ENCODE measurements at regions not wholly inside any gene's neighbourhood (a gene's known extent, or its start where the extent isn't known, plus 50 kb on each side); places are given as distances from the start of the nearest gene placed in this dataset.
"Not testable (repeated sequence)": the region's sequence is repeated elsewhere in the genome, so short reads cannot be mapped to it uniquely, and the experiment has no call there.

- DNase-seq: no peak
Observed at GRCh38 chrX:23061116-23061515, 61.4 kb downstream of the DDX53 start.

GRCh38 chrX:23062359-23062758, 62.6 kb downstream of the DDX53 start:
- no peak for DNase-seq

- no peak for DNase-seq
Observed at GRCh38 chrX:23066588-23067281, 67.0 kb downstream of the DDX53 start.

GRCh38 chrX:23075461-23075860, 75.7 kb downstream of the DDX53 start:
- DNase-seq: not testable (repeated sequence)

- no peak for DNase-seq
Observed at GRCh38 chrX:23079347-23079746, 79.6 kb downstream of the DDX53 start.

GRCh38 chrX:23100826-23101225, 101.1 kb downstream of the DDX53 start:
- no peak for DNase-seq

GRCh38 chrX:23103546-23103945, 103.8 kb downstream of the DDX53 start:
- DNase-seq: no peak

GRCh38 chrX:23114241-23114640, 114.5 kb downstream of the DDX53 start:
- no peak for DNase-seq

- no peak for DNase-seq
Observed at GRCh38 chrX:23115651-23116050, 115.9 kb downstream of the DDX53 start.

- DNase-seq: no peak
Observed at GRCh38 chrX:23118163-23118562, 118.4 kb downstream of the DDX53 start.

- no peak for DNase-seq
Observed at GRCh38 chrX:23118890-23119527, 119.2 kb downstream of the DDX53 start.

- no peak for DNase-seq
Observed at GRCh38 chrX:23127586-23127985, 127.8 kb downstream of the DDX53 start.

- no peak for DNase-seq
Observed at GRCh38 chrX:23133551-23133950, 133.8 kb downstream of the DDX53 start.

- no peak for DNase-seq
Observed at GRCh38 chrX:23134136-23134535, 134.4 kb downstream of the DDX53 start.

GRCh38 chrX:23136816-23137215, 137.1 kb downstream of the DDX53 start:
- DNase-seq: no peak

GRCh38 chrX:23168291-23168690, 166.4 kb upstream of the PTCHD1 start:
- no peak for DNase-seq

- no peak for DNase-seq
Observed at GRCh38 chrX:23185951-23186350, 148.7 kb upstream of the PTCHD1 start.

- DNase-seq: no peak
Observed at GRCh38 chrX:23187819-23188218, 146.8 kb upstream of the PTCHD1 start.

GRCh38 chrX:23194885-23195554, 139.6 kb upstream of the PTCHD1 start:
- DNase-seq: no peak

- no peak for DNase-seq
Observed at GRCh38 chrX:23195761-23196160, 138.9 kb upstream of the PTCHD1 start.

GRCh38 chrX:23201706-23202105, 132.9 kb upstream of the PTCHD1 start:
- DNase-seq: no peak

- DNase-seq: no peak
Observed at GRCh38 chrX:23202326-23202725, 132.3 kb upstream of the PTCHD1 start.

GRCh38 chrX:23223169-23223568, 111.5 kb upstream of the PTCHD1 start:
- DNase-seq: no peak

- DNase-seq: no peak
Observed at GRCh38 chrX:23228454-23228853, 106.2 kb upstream of the PTCHD1 start.
